Fibroblast of villous mesenchyme (primary cell): ENCODE measurements at regions not wholly inside any gene's neighbourhood (a gene's known extent, or its start where the extent isn't known, plus 50 kb on each side); places are given as distances from the start of the nearest gene placed in this dataset.

Experiments
- DNase-seq: peaks from one replicate; pipeline ENCODE4 v3.0.0-alpha.2; 2010; ENCODE audit warnings: low read depth
- H3K4me3 ChIP-seq: 2 replicates; pipeline ENCODE4 v1.5.1; 2011; ENCODE audit warnings: low read depth, mild to moderate bottlenecking, low read length
- CTCF ChIP-seq: IDR thresholded peaks from 2 replicates; pipeline ENCODE4 v1.5.1; 2012; ENCODE audit warnings: low read depth, mild to moderate bottlenecking, low read length; ENCODE audit not compliant: insufficient read depth

DNA sequence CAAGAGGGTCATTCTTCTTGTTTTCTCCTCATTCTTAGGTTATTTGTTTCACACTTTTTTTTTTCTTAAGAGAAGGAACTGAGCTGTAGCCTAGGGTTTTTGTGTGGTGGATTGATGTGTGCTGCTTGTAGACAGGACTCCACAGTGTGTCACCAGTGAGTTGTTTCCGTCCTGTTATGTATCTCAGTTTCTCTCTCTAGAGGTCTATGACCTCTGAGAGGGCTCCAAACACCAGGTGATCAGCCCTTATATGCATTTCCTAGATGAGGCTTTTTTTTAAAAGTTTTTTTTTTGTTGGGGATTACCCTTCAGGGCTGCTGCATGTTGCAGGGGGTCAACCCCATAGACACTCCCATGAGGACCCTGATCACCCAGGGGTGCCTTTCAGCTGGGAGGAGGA is 124.2 kb upstream of the MAST4 start:
- TF ChIP-seq CTCF, result no peak
- DNase-seq, result no peak
- no peak overlapping the region for H3K4me3 ChIP-seq

DNA sequence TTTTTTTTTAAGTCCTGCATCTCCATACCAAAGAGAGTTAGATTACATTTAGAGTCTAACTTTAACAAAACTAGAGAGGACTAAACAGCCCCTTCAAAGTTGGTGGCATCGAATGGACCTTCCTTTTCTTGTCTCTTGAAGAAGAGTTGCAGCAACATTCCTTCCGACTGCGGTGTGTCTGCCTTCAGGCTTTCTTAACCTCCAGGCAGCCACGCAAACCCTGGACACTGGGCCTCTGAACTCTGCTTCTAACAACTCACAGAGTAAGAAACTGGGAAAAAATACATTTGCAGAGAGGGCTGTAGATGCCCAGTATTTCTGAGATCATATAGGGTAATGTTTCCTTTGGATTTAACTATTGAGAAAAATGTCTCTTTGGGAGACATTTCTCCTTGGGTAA is 120.5 kb upstream of the MAST4 start:
- no peak for DNase-seq
- no peak for TF ChIP-seq CTCF

GRCh38 chr5:66477596-66477995 is 118.6 kb upstream of the MAST4 start:
- no peak overlapping the region for H3K4me3 ChIP-seq
- TF ChIP-seq CTCF, result no peak
- DNase-seq, result no peak

More for the DNA sequence above, 120.5 kb upstream of the MAST4 start:
- H3K4me3 ChIP-seq, result no peak overlapping the region

GRCh38 chr5:66494437-66494836 is 101.8 kb upstream of the MAST4 start:
- no peak overlapping the region for H3K4me3 ChIP-seq
- DNase-seq, result no peak

DNA sequence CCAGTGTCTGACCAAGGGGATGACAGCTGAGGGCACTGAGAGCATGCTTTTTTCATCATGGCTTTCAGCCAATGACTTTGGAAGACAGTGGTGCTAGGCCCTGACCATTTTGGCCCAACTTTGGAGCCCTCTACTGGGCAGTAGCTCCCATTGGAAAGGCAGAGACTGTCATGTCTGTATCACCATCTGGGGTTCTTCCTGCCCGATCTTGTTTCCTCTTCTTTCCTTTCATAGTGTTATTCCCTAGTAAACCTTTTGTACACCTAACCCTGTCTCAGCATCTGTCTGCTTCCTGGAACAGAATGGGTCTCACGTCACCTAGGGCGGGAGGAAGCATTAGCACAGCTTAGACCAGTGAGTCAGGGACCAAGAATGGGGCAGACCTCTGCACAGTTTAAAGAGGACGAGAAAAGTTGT is 97.4 kb upstream of the MAST4 start:
- no peak overlapping the region for H3K4me3 ChIP-seq
- DNase-seq, result no peak
- TF ChIP-seq CTCF, result no peak

More at GRCh38 chr5:66494437-66494836, 101.8 kb upstream of the MAST4 start:
- no peak for TF ChIP-seq CTCF

- no peak overlapping the region for H3K4me3 ChIP-seq
- no peak for TF ChIP-seq CTCF
- no peak for DNase-seq
Measured at GRCh38 chr5:66503203-66503789, 92.9 kb upstream of the MAST4 start.

DNA sequence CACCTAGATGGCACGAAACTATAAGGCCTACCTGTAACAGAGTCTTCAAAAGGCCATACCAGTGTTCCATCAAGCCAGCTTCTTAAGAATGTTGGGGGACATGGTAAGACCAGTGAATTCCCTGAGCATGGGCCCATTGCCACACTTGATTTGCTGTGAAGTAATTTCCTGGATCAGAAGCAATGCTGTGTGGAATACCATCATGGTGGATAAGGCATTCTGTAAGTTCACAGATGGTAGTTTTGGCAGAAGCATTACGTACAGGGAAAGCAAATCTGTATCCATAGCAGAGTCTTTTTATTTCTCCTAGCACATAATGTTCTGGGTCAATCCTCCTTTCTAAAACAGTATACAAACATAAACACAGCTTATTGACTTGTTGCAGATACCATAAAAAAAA is 89.1 kb upstream of the MAST4 start:
- no peak for TF ChIP-seq CTCF
- H3K4me3 ChIP-seq, result no peak overlapping the region

More for the DNA sequence above, 89.1 kb upstream of the MAST4 start:
- no peak for DNase-seq
